ENCODE measurements at regions not wholly inside any gene's neighbourhood (a gene's known extent, or its start where the extent isn't known, plus 50 kb on each side); places are given as distances from the start of the nearest gene placed in this dataset.

GRCh38 chr9:115169003-115169402 is 51.0 kb upstream of the TNC start:
- no peaks in the 10 kb centered on the region for H3K27me3 ChIP-seq (ENCODE audit: control insufficient read depth in 1 of 2, insufficient read depth in 2 of 2, low read length in 2 of 2)
- H2AFZ ChIP-seq (ENCODE audit: low read length) = no peak overlapping the region
- H3K4me2 ChIP-seq (ENCODE audit: low read depth, low read length) = no peak overlapping the region
- no TSS peak for BruUV-seq (replicated peaks)
- no peaks in the 10 kb centered on the region for H3K36me3 ChIP-seq (replicated peaks in 1 of 2; ENCODE audit: control insufficient read depth in 1 of 2, insufficient read depth in 2 of 2, low read length in 2 of 2)
- ChIA-PET POLR2A (no interaction called here), CTCF (ENCODE audit: low intra/inter-chr PET ratio, low total read pairs) (no interaction called here)
- 3% methylated on average over 3 of the region's 3 CpGs for WGBS (ENCODE audit: low lambda C conversion rate)
- no peak overlapping the region for H3K27ac ChIP-seq (ENCODE audit: extremely low read length, insufficient read depth, low read length)
- intact Hi-C loops (cut with micrococcal nuclease; ENCODE audit: unreplicated experiment) = no loop called here
- H3K9me3 ChIP-seq (ENCODE audit: low read length) = no peaks in the 10 kb centered on the region
- no peak for TF ChIP-seq ZNF674 (CRISPR knock-in tag; IDR thresholded peaks at IDR 0.05; ENCODE audit: low read depth)
- no peak for TF ChIP-seq JARID2 (CRISPR knock-in tag; IDR thresholded peaks at IDR 0.05; ENCODE audit: insufficient replicate concordance)
- TF ChIP-seq KAT8 (CRISPR knock-in tag; IDR thresholded peaks at IDR 0.05) = no peak
- TF ChIP-seq SRSF9 (IDR thresholded peaks at IDR 0.05; ENCODE audit: borderline replicate concordance, insufficient read depth, low read depth, low read length, poor library complexity, severe bottlenecking) = no peak
- TF ChIP-seq RAD51 (IDR thresholded peaks at IDR 0.05; ENCODE audit: borderline replicate concordance) = no peak
- TF ChIP-seq ZNF446 (CRISPR knock-in tag; IDR thresholded peaks at IDR 0.05) = no peak
- FAIRE-seq (no peak), DNase-seq (ENCODE audit: low spot score) (no peak), ATAC-seq (no peak)
- in situ Hi-C loops (cut with HindIII; ENCODE audit: extremely low pct_ligation_motif_present, low pct_unique_long_range_greater_than_20kb) = no loop called here
- no peaks in the 10 kb centered on the region for H4K20me1 ChIP-seq (ENCODE audit: insufficient read depth, low read length)
- no peak overlapping the region for H3K4me3 ChIP-seq (replicated peaks in 1 of 3; ENCODE audit: insufficient read depth in 1 of 3, low read depth in 2 of 3, low read length in 3 of 3)
- no peaks in the 10 kb centered on the region for H3K4me1 ChIP-seq (ENCODE audit: insufficient read depth, low read length)
- H3K79me2 ChIP-seq (ENCODE audit: insufficient read depth, low read length) = no peaks in the 10 kb centered on the region
- no peak overlapping the region for H3K9ac ChIP-seq (ENCODE audit: insufficient read depth, low read depth, low read length)

- Histone ChIP-seq H4K20me1 (ENCODE audit: insufficient read depth, low read length) (no peaks in the 10 kb centered on the region), H3K4me3 (replicated peaks in 1 of 3; ENCODE audit: insufficient read depth in 1 of 3, low read depth in 2 of 3, low read length in 3 of 3) (no peak overlapping the region), H3K4me1 (ENCODE audit: insufficient read depth, low read length) (no peaks in the 10 kb centered on the region), H2AFZ (ENCODE audit: low read length) (no peak overlapping the region), H3K4me2 (ENCODE audit: low read depth, low read length) (no peak overlapping the region), H3K9ac (ENCODE audit: insufficient read depth, low read depth, low read length) (no peak overlapping the region), H3K36me3 (replicated peaks in 1 of 2; ENCODE audit: control insufficient read depth in 1 of 2, insufficient read depth in 2 of 2, low read length in 2 of 2) (no peaks in the 10 kb centered on the region), H3K27ac (ENCODE audit: extremely low read length, insufficient read depth, low read length) (no peak overlapping the region), H3K9me3 (ENCODE audit: low read length) (no peaks in the 10 kb centered on the region), H3K27me3 (ENCODE audit: control insufficient read depth in 1 of 2, insufficient read depth in 2 of 2, low read length in 2 of 2) (no peaks in the 10 kb centered on the region), H3K79me2 (ENCODE audit: insufficient read depth, low read length) (no peaks in the 10 kb centered on the region)
- WGBS (ENCODE audit: low lambda C conversion rate) = 22% methylated on average over 5 of the region's 5 CpGs
- TF ChIP-seq NPAS2 (CRISPR knock-in tag; IDR thresholded peaks at IDR 0.05; ENCODE audit: borderline replicate concordance) = no peak
- peak; percentile 61 for TF ChIP-seq MAFF (IDR thresholded peaks at IDR 0.05; ENCODE audit: low read depth, low read length)
- peak; percentile 50 to 78 for TF ChIP-seq MAFK (conservative IDR thresholded peaks at IDR 0.05 in 1 of 2, IDR thresholded peaks at IDR 0.05 in 1 of 2; ENCODE audit: low read length in 2 of 2)
- no peak for TF ChIP-seq ZFAT (CRISPR knock-in tag; conservative IDR thresholded peaks at IDR 0.05)
- POLR2A ChIA-PET = no interaction called here
- CTCF ChIA-PET (ENCODE audit: low intra/inter-chr PET ratio, low total read pairs) = no interaction called here
- intact Hi-C loops (cut with micrococcal nuclease; ENCODE audit: unreplicated experiment) = no loop called here
- in situ Hi-C loops (cut with HindIII; ENCODE audit: extremely low pct_ligation_motif_present, low pct_unique_long_range_greater_than_20kb) = no loop called here
- no TSS peak for BruUV-seq (replicated peaks)
- no peak for DNase-seq (ENCODE audit: low spot score)
- no peak for ATAC-seq
- no peak for FAIRE-seq
These were observed 52.6 kb upstream of the TNC start for GRCh38 chr9:115170358-115171073.
